SK-N-SH treated with all-trans-retinoic acid at 6 μM for 48 hours (cell line): ENCODE measurements at regions not wholly inside any gene's neighbourhood (a gene's known extent, or its start where the extent isn't known, plus 50 kb on each side); places are given as distances from the start of the nearest gene placed in this dataset.

Experiments
- ATAC-seq: fragments of 200-7000 bp; cut with Tn5 transposase; 3 replicates; pipeline ENCODE4 v1.9.1; 2020; ENCODE audit warnings: mild to moderate bottlenecking, moderate library complexity
- CSDC2 ChIP-seq: fragments of 250-450 bp; sonication (Bioruptor Pico); IDR thresholded peaks from 2 replicates; pipeline ENCODE4 v1.5.0; 2020; ENCODE audit warnings: mild to moderate bottlenecking, moderate library complexity
- ESRRG ChIP-seq: fragments of 250-450 bp; sonication (Bioruptor Pico); IDR thresholded peaks from 2 replicates; pipeline ENCODE4 v1.6.1; 2021; ENCODE audit warnings: mild to moderate bottlenecking
- GLIS3 ChIP-seq: fragments of 250-450 bp; sonication (Bioruptor Pico); IDR thresholded peaks from 2 replicates; pipeline ENCODE4 v1.5.0; 2020; ENCODE audit warnings: mild to moderate bottlenecking, moderate library complexity
- OSR1 ChIP-seq: fragments of 250-450 bp; sonication (Bioruptor Pico); IDR thresholded peaks from 2 replicates; pipeline ENCODE4 v1.8.0; 2022; ENCODE audit warnings: moderate library complexity, mild to moderate bottlenecking, inconsistent platforms
- PPARA ChIP-seq: fragments of 250-450 bp; sonication (Bioruptor Pico); IDR thresholded peaks from 2 replicates; pipeline ENCODE4 v1.5.0; 2020; ENCODE audit warnings: mild to moderate bottlenecking, borderline replicate concordance
- RARB ChIP-seq: fragments of 250-450 bp; sonication (Bioruptor Pico); IDR thresholded peaks from 2 replicates; pipeline ENCODE4 v1.8.0; 2021; ENCODE audit warnings: mild to moderate bottlenecking, moderate library complexity
- SNAI2 ChIP-seq: fragments of 250-450 bp; sonication (Bioruptor Pico); IDR thresholded peaks from 2 replicates; pipeline ENCODE4 v1.5.0; 2020; ENCODE audit warnings: mild to moderate bottlenecking, moderate library complexity
- TCF4 ChIP-seq: fragments of 250-450 bp; sonication (Bioruptor Pico); IDR thresholded peaks from 2 replicates; pipeline ENCODE4 v1.8.0; 2021; ENCODE audit warnings: mild to moderate bottlenecking, moderate library complexity, borderline replicate concordance
- TOX ChIP-seq: fragments of 250-450 bp; sonication (Bioruptor Pico); IDR thresholded peaks from 2 replicates; pipeline ENCODE4 v1.8.0; 2021; ENCODE audit warnings: mild to moderate bottlenecking, moderate library complexity, borderline replicate concordance
- ZC3H10 ChIP-seq: fragments of 250-450 bp; sonication (Bioruptor Pico); IDR thresholded peaks from 2 replicates; pipeline ENCODE4 v1.5.1; 2021; ENCODE audit warnings: mild to moderate bottlenecking, moderate library complexity
- ZFP3 ChIP-seq: fragments of 250-450 bp; sonication (Bioruptor Pico); IDR thresholded peaks from 2 replicates; pipeline ENCODE4 v1.5.0; 2020; ENCODE audit warnings: mild to moderate bottlenecking, moderate library complexity
- ZFP30 ChIP-seq: fragments of 450-650 bp; formaldehyde crosslinking; IDR thresholded peaks from 2 replicates; pipeline ENCODE4 v1.5.0; 2022; ENCODE audit warnings: mild to moderate bottlenecking, moderate library complexity
- ZNF565 ChIP-seq: fragments of 450-650 bp; formaldehyde crosslinking; conservative IDR thresholded peaks from 2 replicates; pipeline ENCODE4 v1.5.0; 2020; ENCODE audit warnings: low read depth, mild to moderate bottlenecking, moderate library complexity
- ZNF70 ChIP-seq: fragments of 450-650 bp; formaldehyde crosslinking; IDR thresholded peaks from 2 replicates; pipeline ENCODE4 v1.5.0; 2020; ENCODE audit warnings: mild to moderate bottlenecking, moderate library complexity
- ZNF8 ChIP-seq: fragments of 450-650 bp; formaldehyde crosslinking; IDR thresholded peaks from 2 replicates; pipeline ENCODE4 v1.5.0; 2020; ENCODE audit warnings: mild to moderate bottlenecking, moderate library complexity
- TF ChIP-seq, protein P1 (sequence below): fragments of 250-450 bp; sonication (Bioruptor Pico); IDR thresholded peaks from 2 replicates; pipeline ENCODE4 v1.5.1; 2021; ENCODE audit warnings: mild to moderate bottlenecking, moderate library complexity
- TF ChIP-seq, protein P2 (sequence below): fragments of 250-450 bp; sonication (Bioruptor Pico); IDR thresholded peaks from 2 replicates; pipeline ENCODE4 v1.5.1; 2020; ENCODE audit warnings: low read depth, mild to moderate bottlenecking, moderate library complexity
- TF ChIP-seq, protein P3 (sequence below): fragments of 250-450 bp; sonication (Bioruptor Pico); IDR thresholded peaks from 2 replicates; pipeline ENCODE4 v1.8.0; 2020; ENCODE audit warnings: mild to moderate bottlenecking, moderate library complexity, borderline replicate concordance
- TF ChIP-seq, protein P4 (sequence below): fragments of 250-450 bp; sonication (Bioruptor Pico); IDR thresholded peaks from 2 replicates; pipeline ENCODE4 v1.8.0; 2021; ENCODE audit warnings: low read depth, mild to moderate bottlenecking, moderate library complexity, borderline replicate concordance
- TF ChIP-seq, protein P5 (sequence below): fragments of 250-450 bp; sonication (Bioruptor Pico); IDR thresholded peaks from 2 replicates; pipeline ENCODE4 v1.5.0; 2020; ENCODE audit warnings: mild to moderate bottlenecking, moderate library complexity

DNA sequence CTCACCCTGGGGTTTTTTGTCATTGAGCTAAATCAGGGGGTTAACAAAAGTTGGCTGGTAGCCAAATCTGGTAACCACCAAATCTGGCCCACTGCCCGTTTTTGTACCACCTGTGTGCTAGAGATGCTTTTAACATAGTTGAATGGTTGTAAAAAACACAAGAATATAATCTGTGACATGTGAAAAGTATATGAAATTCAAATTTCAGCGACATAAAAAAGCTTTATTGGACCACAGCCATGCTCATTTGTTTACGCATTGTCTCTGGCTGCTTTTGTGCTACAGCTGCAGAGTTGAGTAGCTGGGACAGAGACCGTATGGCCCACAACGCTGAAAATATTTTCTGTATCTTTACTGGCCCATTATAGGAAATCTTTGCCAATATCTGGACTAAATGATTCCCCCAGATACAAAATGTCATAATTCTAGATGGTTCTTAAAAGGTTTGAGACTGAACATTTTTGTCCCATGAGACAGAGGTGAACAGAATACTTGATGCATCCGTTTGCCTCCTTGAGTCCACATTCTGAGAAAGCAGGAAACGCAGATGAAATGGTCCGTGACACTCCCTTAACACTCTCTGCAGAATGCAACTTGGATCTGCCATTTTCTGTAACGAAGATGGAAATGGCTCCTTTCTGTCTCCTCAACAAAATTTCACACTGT, 120.9 kb upstream of the PDZRN3 start:
- ATAC-seq = no peak
- TF ChIP-seq TCF4 (no peak), ZC3H10 (CRISPR knock-in tag) (no peak), ZNF8 (CRISPR knock-in tag) (no peak), CSDC2 (CRISPR knock-in tag) (no peak), ESRRG (CRISPR knock-in tag) (no peak)
- TF ChIP-seq, protein P1, sequence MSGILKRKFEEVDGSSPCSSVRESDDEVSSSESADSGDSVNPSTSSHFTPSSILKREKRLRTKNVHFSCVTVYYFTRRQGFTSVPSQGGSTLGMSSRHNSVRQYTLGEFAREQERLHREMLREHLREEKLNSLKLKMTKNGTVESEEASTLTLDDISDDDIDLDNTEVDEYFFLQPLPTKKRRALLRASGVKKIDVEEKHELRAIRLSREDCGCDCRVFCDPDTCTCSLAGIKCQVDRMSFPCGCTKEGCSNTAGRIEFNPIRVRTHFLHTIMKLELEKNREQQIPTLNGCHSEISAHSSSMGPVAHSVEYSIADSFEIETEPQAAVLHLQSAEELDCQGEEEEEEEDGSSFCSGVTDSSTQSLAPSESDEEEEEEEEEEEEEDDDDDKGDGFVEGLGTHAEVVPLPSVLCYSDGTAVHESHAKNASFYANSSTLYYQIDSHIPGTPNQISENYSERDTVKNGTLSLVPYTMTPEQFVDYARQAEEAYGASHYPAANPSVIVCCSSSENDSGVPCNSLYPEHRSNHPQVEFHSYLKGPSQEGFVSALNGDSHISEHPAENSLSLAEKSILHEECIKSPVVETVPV (CRISPR knock-in tag) = no peak

DNA sequence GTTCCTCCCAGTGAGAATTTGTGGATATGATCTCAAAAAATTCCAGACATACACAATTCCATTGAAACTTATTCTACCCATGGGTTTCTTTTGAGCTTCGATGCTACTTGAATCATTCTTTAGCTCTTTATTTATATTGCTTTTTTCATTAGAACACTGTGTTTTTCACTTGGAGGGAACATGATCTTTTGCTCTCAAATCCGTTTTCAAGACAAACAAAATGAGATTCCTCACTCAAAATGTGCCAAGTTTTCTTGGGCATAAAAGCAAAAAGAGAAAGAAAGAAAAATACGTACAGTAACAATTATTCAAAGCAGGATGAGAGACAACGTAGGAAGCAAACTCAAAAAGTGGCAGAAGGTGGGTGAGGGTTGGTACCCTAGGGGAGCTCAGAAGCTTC, 118.8 kb upstream of the PDZRN3 start:
- TF ChIP-seq ESRRG (CRISPR knock-in tag) = no peak
- TF ChIP-seq, protein P2, sequence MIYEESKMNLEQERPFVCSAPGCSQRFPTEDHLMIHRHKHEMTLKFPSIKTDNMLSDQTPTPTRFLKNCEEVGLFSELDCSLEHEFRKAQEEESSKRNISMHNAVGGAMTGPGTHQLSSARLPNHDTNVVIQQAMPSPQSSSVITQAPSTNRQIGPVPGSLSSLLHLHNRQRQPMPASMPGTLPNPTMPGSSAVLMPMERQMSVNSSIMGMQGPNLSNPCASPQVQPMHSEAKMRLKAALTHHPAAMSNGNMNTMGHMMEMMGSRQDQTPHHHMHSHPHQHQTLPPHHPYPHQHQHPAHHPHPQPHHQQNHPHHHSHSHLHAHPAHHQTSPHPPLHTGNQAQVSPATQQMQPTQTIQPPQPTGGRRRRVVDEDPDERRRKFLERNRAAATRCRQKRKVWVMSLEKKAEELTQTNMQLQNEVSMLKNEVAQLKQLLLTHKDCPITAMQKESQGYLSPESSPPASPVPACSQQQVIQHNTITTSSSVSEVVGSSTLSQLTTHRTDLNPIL (CRISPR knock-in tag) = no peak
- no peak for ATAC-seq

DNA sequence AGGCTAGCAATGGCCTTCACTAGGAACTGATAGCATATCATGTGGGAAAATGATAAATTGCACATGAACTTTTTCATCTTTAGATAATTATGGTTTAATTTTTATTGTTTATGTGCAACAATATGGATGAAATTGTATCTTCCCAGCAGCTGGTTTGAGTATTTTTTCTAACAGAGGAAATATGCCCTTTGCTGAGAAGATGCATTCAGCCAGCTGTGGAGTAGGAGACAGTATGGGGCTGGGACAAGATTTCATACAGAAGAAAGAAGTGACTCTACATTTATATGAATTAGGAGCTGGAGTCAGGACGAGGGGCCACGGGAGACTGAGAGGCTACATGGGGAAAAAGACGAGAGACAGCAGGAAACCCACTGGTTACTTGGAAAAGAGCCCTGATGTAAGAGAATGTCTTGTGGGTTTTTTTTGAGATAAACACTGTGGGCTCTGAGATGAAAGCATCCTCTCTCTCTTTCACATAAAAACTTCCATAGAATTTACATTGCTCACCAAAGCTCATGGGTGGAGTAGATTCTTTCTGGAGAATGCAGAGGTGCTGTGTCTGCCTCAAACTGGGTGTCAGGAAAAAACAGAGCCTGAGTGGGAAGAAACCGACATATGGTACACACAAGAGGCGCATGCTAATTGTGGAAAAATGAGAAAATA, 115.2 kb upstream of the PDZRN3 start:
- ATAC-seq = no peak
- TF ChIP-seq ZNF70 (CRISPR knock-in tag) = no peak
- TF ChIP-seq ZFP3 (CRISPR knock-in tag) = no peak
- no peak for TF ChIP-seq TCF4
- no peak for TF ChIP-seq OSR1
- TF ChIP-seq ZNF565 (CRISPR knock-in tag) = no peak
- TF ChIP-seq, protein P3, sequence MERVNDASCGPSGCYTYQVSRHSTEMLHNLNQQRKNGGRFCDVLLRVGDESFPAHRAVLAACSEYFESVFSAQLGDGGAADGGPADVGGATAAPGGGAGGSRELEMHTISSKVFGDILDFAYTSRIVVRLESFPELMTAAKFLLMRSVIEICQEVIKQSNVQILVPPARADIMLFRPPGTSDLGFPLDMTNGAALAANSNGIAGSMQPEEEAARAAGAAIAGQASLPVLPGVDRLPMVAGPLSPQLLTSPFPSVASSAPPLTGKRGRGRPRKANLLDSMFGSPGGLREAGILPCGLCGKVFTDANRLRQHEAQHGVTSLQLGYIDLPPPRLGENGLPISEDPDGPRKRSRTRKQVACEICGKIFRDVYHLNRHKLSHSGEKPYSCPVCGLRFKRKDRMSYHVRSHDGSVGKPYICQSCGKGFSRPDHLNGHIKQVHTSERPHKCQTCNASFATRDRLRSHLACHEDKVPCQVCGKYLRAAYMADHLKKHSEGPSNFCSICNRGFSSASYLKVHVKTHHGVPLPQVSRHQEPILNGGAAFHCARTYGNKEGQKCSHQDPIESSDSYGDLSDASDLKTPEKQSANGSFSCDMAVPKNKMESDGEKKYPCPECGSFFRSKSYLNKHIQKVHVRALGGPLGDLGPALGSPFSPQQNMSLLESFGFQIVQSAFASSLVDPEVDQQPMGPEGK (CRISPR knock-in tag) = no peak
- TF ChIP-seq, protein P2 (CRISPR knock-in tag) = no peak
- no peak for TF ChIP-seq ZNF8 (CRISPR knock-in tag)
- TF ChIP-seq TOX (CRISPR knock-in tag) = no peak
- TF ChIP-seq, protein P4, sequence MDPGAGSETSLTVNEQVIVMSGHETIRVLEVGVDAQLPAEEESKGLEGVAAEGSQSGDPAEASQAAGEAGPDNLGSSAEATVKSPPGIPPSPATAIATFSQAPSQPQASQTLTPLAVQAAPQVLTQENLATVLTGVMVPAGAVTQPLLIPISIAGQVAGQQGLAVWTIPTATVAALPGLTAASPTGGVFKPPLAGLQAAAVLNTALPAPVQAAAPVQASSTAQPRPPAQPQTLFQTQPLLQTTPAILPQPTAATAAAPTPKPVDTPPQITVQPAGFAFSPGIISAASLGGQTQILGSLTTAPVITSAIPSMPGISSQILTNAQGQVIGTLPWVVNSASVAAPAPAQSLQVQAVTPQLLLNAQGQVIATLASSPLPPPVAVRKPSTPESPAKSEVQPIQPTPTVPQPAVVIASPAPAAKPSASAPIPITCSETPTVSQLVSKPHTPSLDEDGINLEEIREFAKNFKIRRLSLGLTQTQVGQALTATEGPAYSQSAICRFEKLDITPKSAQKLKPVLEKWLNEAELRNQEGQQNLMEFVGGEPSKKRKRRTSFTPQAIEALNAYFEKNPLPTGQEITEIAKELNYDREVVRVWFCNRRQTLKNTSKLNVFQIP = no peak
- TF ChIP-seq ESRRG (CRISPR knock-in tag) = no peak
- TF ChIP-seq, all 23 proteins: peak for 0

DNA sequence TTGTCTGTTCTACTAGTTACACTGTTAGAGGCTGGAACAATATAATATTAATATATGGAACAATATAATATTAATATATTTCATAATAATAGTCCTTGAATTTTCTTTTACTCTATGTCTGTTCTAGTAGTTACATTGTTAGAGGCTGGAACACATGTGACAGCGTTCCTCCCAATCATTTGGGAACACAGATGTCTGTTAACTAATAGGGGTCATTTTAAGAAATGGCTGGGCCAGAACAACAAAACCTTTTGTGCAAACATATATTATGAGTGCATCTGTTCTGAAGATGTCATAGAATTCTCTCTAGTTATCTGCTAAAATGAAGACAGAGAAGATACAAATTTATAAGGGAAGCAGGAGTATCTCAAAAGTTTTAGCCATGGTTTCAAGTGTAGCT, 114.0 kb upstream of the PDZRN3 start:
- no peak for ATAC-seq
- TF ChIP-seq TOX (CRISPR knock-in tag) (no peak), PPARA (no peak), ZFP3 (CRISPR knock-in tag) (no peak), ZFP30 (CRISPR knock-in tag) (no peak), TCF4 (no peak), GLIS3 (CRISPR knock-in tag) (no peak), ESRRG (CRISPR knock-in tag) (no peak), OSR1 (no peak), ZC3H10 (CRISPR knock-in tag) (no peak), ZNF8 (CRISPR knock-in tag) (no peak), RARB (no peak), ZNF70 (CRISPR knock-in tag) (no peak), CSDC2 (CRISPR knock-in tag) (no peak), ZNF565 (CRISPR knock-in tag) (no peak), SNAI2 (CRISPR knock-in tag) (no peak)
- TF ChIP-seq, protein P4 = no peak
- TF ChIP-seq, protein P5, sequence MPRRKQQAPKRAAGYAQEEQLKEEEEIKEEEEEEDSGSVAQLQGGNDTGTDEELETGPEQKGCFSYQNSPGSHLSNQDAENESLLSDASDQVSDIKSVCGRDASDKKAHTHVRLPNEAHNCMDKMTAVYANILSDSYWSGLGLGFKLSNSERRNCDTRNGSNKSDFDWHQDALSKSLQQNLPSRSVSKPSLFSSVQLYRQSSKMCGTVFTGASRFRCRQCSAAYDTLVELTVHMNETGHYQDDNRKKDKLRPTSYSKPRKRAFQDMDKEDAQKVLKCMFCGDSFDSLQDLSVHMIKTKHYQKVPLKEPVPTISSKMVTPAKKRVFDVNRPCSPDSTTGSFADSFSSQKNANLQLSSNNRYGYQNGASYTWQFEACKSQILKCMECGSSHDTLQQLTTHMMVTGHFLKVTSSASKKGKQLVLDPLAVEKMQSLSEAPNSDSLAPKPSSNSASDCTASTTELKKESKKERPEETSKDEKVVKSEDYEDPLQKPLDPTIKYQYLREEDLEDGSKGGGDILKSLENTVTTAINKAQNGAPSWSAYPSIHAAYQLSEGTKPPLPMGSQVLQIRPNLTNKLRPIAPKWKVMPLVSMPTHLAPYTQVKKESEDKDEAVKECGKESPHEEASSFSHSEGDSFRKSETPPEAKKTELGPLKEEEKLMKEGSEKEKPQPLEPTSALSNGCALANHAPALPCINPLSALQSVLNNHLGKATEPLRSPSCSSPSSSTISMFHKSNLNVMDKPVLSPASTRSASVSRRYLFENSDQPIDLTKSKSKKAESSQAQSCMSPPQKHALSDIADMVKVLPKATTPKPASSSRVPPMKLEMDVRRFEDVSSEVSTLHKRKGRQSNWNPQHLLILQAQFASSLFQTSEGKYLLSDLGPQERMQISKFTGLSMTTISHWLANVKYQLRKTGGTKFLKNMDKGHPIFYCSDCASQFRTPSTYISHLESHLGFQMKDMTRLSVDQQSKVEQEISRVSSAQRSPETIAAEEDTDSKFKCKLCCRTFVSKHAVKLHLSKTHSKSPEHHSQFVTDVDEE (CRISPR knock-in tag) = no peak
- TF ChIP-seq, protein P2 (CRISPR knock-in tag) = no peak
